ENCODE measurements at regions not wholly inside any gene's neighbourhood (a gene's known extent, or its start where the extent isn't known, plus 50 kb on each side); places are given as distances from the start of the nearest gene placed in this dataset.

DNA sequence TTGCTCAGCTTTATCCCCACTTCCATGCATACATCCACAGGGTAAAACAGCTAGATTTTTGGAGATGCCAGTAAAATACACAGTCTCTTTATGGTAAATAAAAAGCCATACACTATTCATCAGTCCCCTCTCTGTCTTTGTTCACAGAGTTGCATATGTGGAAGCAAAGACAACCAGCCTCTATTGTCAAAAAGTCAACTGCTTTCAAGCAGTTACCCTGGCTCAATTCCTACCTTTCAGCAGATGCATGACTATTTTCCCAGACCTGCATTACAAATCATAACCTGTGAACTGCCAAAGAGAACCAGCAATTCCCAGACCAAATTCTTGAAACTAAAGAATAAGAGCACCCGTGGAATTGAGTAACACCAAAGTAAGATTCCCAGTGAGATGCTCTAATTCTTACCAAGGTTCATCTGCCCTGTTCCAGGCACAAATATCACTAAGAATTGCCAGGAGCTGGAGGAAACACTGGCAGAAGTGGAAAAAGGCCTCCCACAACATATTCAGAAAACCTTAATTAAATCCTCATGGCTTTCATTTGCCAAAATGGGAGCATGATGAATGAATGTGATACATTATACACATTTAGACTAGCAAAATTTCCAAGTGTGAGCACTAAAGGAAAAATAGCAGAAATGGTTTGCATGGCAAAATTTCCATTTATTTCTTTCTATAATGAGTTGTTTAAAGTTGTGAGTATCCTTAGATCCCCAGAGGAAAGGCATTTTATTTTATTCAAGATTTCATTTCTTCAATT lies 391.2 kb upstream of the ADGRL3 start (continued):
- TF ChIP-seq, protein P1, sequence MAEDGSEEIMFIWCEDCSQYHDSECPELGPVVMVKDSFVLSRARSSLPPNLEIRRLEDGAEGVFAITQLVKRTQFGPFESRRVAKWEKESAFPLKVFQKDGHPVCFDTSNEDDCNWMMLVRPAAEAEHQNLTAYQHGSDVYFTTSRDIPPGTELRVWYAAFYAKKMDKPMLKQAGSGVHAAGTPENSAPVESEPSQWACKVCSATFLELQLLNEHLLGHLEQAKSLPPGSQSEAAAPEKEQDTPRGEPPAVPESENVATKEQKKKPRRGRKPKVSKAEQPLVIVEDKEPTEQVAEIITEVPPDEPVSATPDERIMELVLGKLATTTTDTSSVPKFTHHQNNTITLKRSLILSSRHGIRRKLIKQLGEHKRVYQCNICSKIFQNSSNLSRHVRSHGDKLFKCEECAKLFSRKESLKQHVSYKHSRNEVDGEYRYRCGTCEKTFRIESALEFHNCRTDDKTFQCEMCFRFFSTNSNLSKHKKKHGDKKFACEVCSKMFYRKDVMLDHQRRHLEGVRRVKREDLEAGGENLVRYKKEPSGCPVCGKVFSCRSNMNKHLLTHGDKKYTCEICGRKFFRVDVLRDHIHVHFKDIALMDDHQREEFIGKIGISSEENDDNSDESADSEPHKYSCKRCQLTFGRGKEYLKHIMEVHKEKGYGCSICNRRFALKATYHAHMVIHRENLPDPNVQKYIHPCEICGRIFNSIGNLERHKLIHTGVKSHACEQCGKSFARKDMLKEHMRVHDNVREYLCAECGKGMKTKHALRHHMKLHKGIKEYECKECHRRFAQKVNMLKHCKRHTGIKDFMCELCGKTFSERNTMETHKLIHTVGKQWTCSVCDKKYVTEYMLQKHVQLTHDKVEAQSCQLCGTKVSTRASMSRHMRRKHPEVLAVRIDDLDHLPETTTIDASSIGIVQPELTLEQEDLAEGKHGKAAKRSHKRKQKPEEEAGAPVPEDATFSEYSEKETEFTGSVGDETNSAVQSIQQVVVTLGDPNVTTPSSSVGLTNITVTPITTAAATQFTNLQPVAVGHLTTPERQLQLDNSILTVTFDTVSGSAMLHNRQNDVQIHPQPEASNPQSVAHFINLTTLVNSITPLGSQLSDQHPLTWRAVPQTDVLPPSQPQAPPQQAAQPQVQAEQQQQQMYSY (CRISPR knock-in tag; IDR thresholded peaks at IDR 0.05), result no peak
- no peak for TF ChIP-seq NFYB (CRISPR knock-in tag; conservative IDR thresholded peaks at IDR 0.05; ENCODE audit: low read depth)

- ATAC-seq (no peak), DNase-seq (ENCODE audit: low spot score) (no peak)
- no peak overlapping the region for H3K27ac Mint-ChIP-seq
- POLR2A ChIA-PET, result no interaction called here
- H3K36me3 Mint-ChIP-seq, result no peaks in the 10 kb centered on the region
- H3K4me3 Mint-ChIP-seq, result no peak overlapping the region
- no peaks in the 10 kb centered on the region for H3K4me1 Mint-ChIP-seq
- no peaks in the 10 kb centered on the region for H3K27me3 Mint-ChIP-seq (ENCODE audit: low read depth)
- CTCF ChIA-PET, result no interaction called here
- H3K9me3 Mint-ChIP-seq, result no peaks in the 10 kb centered on the region
- TF ChIP-seq JUN (CRISPR knock-in tag; IDR thresholded peaks at IDR 0.05) (no peak), IRF2 (CRISPR knock-in tag; IDR thresholded peaks at IDR 0.05; ENCODE audit: borderline replicate concordance, low read depth) (no peak), HMGXB4 (CRISPR knock-in tag; IDR thresholded peaks at IDR 0.05) (no peak)
- TF ChIP-seq, protein P2, sequence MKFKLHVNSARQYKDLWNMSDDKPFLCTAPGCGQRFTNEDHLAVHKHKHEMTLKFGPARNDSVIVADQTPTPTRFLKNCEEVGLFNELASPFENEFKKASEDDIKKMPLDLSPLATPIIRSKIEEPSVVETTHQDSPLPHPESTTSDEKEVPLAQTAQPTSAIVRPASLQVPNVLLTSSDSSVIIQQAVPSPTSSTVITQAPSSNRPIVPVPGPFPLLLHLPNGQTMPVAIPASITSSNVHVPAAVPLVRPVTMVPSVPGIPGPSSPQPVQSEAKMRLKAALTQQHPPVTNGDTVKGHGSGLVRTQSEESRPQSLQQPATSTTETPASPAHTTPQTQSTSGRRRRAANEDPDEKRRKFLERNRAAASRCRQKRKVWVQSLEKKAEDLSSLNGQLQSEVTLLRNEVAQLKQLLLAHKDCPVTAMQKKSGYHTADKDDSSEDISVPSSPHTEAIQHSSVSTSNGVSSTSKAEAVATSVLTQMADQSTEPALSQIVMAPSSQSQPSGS (CRISPR knock-in tag; IDR thresholded peaks at IDR 0.05; ENCODE audit: borderline replicate concordance, low read depth), result no peak
Measured at GRCh38 chr4:60809486-60809800, 390.7 kb upstream of the ADGRL3 start.

GRCh38 chr4:60812811-60813210 lies 387.3 kb upstream of the ADGRL3 start:
- DNase-seq (ENCODE audit: low spot score), result no peak
- H3K4me1 Mint-ChIP-seq, result no peaks in the 10 kb centered on the region
- no peak overlapping the region for H3K27ac Mint-ChIP-seq
- H3K36me3 Mint-ChIP-seq, result no peaks in the 10 kb centered on the region
- H3K27me3 Mint-ChIP-seq (ENCODE audit: low read depth), result no peaks in the 10 kb centered on the region
- ChIA-PET POLR2A (no interaction called here), CTCF (no interaction called here)
- no peaks in the 10 kb centered on the region for H3K9me3 Mint-ChIP-seq
- no peak overlapping the region for H3K4me3 Mint-ChIP-seq
- no peak for ATAC-seq
- TF ChIP-seq EMX1 (CRISPR knock-in tag; IDR thresholded peaks at IDR 0.05) (no peak), IRF2 (CRISPR knock-in tag; IDR thresholded peaks at IDR 0.05; ENCODE audit: borderline replicate concordance, low read depth) (no peak), ELF4 (CRISPR knock-in tag; IDR thresholded peaks at IDR 0.05; ENCODE audit: low read depth) (no peak), PRRX2 (CRISPR knock-in tag; IDR thresholded peaks at IDR 0.05) (no peak), GABPB1 (CRISPR knock-in tag; IDR thresholded peaks at IDR 0.05) (no peak), ZNF138 (CRISPR knock-in tag; conservative IDR thresholded peaks at IDR 0.05) (no peak), TEAD1 (CRISPR knock-in tag; IDR thresholded peaks at IDR 0.05) (no peak), ESRRA (CRISPR knock-in tag; IDR thresholded peaks at IDR 0.05; ENCODE audit: borderline replicate concordance) (no peak), CTCF (IDR thresholded peaks at IDR 0.05) (no peak)
- TF ChIP-seq, protein P3, sequence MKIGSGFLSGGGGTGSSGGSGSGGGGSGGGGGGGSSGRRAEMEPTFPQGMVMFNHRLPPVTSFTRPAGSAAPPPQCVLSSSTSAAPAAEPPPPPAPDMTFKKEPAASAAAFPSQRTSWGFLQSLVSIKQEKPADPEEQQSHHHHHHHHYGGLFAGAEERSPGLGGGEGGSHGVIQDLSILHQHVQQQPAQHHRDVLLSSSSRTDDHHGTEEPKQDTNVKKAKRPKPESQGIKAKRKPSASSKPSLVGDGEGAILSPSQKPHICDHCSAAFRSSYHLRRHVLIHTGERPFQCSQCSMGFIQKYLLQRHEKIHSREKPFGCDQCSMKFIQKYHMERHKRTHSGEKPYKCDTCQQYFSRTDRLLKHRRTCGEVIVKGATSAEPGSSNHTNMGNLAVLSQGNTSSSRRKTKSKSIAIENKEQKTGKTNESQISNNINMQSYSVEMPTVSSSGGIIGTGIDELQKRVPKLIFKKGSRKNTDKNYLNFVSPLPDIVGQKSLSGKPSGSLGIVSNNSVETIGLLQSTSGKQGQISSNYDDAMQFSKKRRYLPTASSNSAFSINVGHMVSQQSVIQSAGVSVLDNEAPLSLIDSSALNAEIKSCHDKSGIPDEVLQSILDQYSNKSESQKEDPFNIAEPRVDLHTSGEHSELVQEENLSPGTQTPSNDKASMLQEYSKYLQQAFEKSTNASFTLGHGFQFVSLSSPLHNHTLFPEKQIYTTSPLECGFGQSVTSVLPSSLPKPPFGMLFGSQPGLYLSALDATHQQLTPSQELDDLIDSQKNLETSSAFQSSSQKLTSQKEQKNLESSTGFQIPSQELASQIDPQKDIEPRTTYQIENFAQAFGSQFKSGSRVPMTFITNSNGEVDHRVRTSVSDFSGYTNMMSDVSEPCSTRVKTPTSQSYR (CRISPR knock-in tag; IDR thresholded peaks at IDR 0.05), result no peak
- TF ChIP-seq, protein P4, sequence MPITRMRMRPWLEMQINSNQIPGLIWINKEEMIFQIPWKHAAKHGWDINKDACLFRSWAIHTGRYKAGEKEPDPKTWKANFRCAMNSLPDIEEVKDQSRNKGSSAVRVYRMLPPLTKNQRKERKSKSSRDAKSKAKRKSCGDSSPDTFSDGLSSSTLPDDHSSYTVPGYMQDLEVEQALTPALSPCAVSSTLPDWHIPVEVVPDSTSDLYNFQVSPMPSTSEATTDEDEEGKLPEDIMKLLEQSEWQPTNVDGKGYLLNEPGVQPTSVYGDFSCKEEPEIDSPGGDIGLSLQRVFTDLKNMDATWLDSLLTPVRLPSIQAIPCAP (CRISPR knock-in tag; IDR thresholded peaks at IDR 0.05), result no peak
- TF ChIP-seq, protein P1 (CRISPR knock-in tag; IDR thresholded peaks at IDR 0.05), result no peak

Measured in WTC11 (cell line).